Tibial nerve (tissue), 4 donors: ENCODE measurements at regions not wholly inside any gene's neighbourhood (a gene's known extent, or its start where the extent isn't known, plus 50 kb on each side); places are given as distances from the start of the nearest gene placed in this dataset.

ENCODE experiments used
- CTCF ChIP-seq, 5 experiments: fragments of 200-600 bp in 3 of 5; fragments of 450-650 bp in 2 of 5; sonication (generic) in 3 of 5; IDR thresholded peaks; one replicate each; pipeline ENCODE4 v1.5.1; 2016 to 2019; ENCODE audit warnings: antibody characterized with exemption in 5 of 5, mild to moderate bottlenecking in 3 of 5, moderate library complexity in 2 of 5
- EP300 ChIP-seq, 2 donors: sonication (generic); formaldehyde crosslinking; IDR thresholded peaks; one replicate each; pipeline ENCODE4 v1.6.1; 2017; ENCODE audit warnings: antibody characterized with exemption in 2 of 2, mild to moderate bottlenecking in 1 of 2
- POLR2A ChIP-seq, 2 donors: fragments of 450-650 bp; IDR thresholded peaks; one replicate each; pipeline ENCODE4 v1.6.1; 2017; ENCODE audit warnings: antibody characterized with exemption in 2 of 2, mild to moderate bottlenecking in 2 of 2, moderate library complexity in 2 of 2

- no peak for TF ChIP-seq EP300 (IDR thresholded peaks at IDR 0.05)
- TF ChIP-seq CTCF (IDR thresholded peaks at IDR 0.05): no peak
- no peak for TF ChIP-seq POLR2A (IDR thresholded peaks at IDR 0.05)
Observed at GRCh38 chr6:74070091-74070490, 374.1 kb downstream of the CD109 start.
